Activated T-cell treated with anti-CD3 and anti-CD28 coated beads, Interleukin-2, amount 50 U/mL, for 1 hour (primary cell): ENCODE measurements at regions not wholly inside any gene's neighbourhood (a gene's known extent, or its start where the extent isn't known, plus 50 kb on each side); places are given as distances from the start of the nearest gene placed in this dataset.

Source experiments
- DNase-seq: peaks from one replicate; pipeline ENCODE4 v3.0.0-alpha.2; 2020

DNA sequence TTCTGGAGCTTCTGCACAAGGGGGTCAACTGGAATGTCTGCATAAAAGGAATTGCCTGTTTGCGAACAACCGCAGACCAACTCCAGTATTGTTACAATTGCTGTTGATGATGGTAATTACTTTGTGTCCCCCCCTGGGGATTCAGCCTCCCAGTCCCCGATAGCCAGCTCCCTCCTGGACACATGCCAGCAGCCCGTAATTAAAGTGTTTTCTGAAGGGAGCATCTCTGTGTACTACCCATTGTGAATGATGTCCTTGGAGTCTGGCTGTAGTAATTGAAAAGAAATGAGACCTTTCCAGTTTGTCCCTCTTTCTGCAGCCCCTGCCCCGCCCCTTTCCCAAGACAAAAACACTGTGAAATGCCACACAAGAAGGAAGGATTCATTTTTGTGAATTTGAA is 377.1 kb upstream of the LCORL start:
- DNase-seq, result no peak

DNA sequence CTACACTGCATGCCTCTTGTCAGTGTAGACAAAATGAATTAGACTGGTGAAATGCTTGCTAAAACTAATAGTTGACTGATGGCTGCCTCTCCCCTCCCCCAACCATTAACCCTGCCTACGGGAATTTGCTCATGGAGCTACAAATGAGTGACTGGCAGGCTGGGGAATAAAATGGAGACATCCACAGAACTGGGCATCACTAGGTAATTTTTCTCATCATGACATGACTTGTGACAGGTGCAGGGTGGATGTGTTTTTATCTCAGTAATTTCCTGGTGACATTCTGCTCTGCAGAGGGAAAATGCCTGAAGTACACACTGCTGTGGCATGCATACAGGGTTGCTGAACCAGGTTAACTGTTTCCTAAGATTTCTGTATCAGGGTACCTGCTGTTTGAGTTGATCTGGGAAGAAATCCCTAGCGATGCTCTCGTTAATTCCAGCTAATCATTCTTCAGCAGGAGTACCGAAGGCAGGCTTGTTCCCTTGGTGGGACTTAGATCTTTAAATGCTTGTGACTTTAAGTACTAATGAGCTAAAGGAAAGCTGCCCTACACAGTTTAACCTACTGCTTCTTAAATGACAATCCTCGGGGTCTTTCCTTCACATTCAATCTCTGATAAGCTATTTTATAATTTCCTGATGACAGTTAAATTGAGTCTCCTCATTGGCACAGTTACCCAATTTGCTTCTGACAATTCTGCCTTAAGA is 376.3 kb upstream of the LCORL start:
- no peak for DNase-seq

DNA sequence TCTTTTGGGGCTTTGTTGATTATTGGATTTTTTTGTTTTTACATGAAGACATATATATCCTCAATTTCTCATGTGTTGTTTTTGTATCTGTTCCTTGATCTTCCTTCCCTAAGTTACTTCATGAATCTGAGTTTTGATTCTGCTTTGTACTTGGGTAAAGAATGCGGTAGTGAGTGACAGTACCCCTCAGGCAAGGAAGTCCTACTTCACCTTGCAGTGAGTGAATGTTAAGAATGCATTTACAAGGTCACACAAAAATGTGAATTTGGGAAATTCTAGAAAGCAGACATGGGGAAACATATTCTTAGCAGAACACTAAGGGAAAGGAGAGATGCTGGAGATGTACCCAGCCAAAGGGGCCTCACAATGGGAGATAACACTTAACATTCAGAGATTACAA is 373.1 kb upstream of the LCORL start:
- no peak for DNase-seq

DNA sequence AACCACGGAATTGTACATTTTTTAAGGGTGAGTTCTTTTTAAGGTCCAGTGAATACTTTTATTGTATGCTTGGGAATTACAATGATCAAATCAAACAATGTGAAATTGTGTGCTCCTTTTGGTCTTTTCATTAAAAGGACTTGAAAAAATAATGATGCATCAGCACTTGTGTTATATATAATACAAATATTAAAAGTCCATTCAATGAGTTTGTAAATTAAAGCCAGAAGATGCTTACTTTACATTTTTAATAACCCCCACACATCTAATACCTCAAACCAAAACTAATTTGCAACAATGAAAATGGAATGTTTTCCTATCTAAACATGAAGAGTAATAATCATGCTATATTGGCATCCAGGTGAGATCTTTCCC is 369.8 kb upstream of the LCORL start:
- DNase-seq, result no peak

DNA sequence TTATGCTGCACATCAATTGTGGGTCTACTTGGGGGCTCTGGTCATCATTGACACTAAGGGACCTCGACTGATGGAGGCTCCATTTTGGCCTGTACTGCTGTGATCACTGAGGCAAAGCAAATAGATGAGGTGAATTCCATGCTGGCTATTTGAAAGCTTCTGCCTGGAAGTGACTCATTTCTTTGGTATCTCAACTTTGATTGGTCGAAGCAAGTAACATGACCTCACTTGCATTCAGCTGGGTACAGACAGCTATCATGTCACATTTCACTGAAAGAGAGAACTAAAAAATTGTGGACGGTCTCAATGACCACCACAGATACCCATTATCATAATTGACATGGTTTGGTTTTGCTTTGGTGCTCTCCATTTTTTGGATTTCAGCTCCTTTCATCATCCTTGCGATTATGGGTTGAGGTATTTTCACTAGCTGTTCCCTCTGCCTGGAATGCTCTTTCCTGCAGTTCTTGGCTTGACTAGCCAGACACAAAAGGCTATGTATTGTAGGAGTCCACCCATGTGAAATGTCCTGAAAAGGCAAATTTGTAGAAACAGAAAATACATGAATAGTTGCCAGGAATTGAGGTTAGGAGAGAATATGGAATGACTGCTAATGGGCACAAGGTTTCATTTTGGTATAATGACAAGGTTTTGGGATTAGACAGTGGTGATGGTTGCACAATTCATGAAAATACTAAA is 369.2 kb upstream of the LCORL start:
- no peak for DNase-seq

DNA sequence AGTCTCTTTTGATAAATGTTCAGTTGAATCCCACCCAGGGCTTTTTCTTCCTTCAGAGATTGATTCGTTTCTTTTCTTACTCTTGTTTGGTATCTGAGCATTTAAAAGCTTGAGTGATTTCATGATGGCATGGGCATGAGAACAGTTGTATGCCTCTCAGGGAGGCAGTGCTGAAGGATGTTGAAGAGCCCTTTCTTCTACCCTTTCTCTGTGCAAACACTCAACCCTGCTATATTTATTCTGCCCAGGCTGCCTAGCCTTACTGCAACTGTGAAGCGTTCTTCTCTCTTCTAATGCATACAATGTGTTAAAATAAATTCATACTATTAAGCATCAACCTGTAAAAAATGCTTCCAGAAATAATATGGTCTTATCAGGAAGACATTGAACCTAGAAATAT is 367.6 kb upstream of the LCORL start:
- DNase-seq, result no peak

DNA sequence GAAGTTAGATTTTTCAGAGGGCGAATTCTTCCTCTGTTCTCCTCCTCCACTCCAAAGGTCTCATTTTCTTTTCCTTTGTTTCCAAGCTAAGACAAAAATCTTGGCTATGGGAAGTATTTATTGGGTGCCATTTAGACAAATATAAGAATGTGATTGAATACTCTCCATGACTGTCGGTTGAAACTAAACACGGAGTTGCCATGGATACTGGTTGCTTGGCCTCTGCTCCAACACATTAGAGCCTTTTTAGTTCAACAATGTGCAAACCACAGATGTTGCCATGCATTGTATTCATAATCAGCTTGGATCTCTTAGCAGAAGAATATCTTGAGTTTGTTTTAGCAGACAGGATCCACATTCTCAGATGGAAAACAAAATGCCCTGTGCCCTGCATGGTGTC is 366.5 kb upstream of the LCORL start:
- DNase-seq, result no peak

DNA sequence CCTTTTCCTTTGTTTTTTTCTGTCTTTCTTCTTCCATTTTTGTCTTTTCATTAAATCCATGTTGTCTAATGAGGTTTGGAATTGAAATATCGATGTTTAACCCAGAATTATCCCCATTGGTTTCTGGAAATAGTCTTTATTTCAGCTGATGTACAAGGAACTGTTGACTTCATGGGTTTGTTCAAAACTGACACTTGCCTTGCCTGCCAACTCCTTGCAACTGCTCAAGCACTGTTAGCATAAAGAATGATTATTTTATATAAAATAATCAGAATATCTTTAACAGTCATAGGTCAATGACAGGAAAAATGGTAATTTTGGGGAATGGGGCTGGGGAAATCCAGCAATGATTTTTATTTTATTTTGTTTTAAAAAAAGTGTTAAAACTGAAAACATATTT is 359.6 kb upstream of the LCORL start:
- DNase-seq, result no peak

DNA sequence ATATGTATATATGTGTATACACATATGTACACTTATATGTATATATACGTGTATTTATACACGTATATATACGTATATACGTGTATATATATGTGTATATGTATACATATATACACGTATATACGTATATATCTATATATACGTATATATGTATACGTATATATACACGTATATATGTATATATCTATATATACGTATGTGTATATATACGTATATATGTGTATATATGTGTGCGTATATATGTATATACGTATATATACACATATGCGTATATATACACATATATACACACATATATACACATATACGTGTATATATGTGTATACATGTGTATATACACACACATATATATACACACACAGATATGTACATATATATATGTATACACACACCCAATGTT is 348.0 kb upstream of the LCORL start:
- DNase-seq, result no peak

DNA sequence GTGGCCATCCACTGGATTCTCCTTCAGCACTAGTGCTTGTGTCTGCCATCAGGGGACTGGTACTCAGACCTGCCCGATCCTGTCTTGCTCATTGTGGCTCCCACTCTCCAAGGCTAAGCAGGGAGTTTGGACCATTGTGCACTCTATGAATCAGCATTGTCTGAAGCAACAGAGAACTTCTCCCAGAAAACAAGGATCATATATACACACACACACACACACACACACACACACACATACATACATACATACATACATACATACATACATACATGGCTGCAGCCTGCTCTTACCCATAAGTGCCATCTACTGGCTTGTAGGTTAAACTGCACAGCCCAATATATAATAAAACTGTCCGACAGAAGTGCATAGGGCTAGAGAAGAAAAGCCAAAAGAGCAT is 345.3 kb upstream of the LCORL start:
- no peak for DNase-seq

DNA sequence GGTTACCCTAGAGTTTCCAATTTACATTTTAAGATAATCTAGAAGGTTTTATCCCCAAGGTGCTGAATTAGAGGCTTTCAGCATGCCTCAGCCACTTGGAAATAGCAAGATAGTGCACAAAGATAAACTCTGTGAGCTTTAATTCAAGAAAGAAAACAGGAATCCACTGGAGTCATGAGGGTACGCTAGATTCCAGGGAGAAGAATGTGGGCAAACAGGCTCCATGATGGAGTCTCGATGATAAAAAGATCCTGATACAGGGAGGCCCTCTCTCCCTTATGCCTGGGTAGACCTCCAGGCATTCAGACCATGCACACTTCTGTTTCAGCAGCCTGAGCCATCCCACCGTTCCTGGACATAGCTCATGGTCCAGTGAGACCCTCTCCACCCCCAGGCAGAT is 344.6 kb upstream of the LCORL start:
- DNase-seq, result no peak

DNA sequence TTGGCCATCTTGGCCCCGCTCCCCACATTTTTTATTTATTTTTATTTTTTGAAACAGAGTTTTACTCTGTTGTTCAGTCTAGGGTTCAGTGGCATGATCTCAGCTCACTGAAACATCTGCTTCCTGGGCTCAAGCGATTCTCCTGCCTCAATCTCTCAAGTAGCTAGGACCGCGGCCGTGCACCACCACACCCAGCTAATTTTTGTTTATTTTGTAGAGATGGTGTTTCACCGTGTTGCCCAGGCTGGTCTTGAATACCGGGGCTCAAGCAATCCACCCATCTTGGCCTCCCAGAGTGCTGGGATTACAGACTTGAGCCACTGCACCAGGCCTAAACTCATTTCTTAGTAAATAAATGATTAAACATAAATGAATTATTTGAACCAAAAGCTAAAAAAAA is 322.0 kb upstream of the LCORL start:
- DNase-seq, result no peak

DNA sequence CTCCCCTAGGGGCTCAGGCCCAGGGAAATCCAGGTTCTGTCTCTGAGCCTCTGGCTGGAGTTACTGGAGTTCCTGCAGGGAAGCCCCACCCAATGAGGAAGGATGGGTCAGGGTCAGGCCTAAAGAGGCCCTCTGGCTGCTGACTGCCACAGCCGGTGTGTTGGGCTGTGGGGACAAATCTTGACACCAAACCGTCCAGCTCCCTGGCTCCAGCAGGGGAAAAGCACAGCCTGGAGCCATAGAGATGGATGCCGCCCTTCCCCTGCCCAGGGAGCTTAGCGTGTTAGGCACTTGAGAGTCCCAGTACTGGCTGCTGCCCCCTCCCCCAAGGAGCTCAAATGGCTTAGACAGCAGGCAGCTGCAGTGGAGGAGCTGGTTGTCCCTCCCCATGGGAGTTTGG is 321.3 kb upstream of the LCORL start:
- no peak for DNase-seq

DNA sequence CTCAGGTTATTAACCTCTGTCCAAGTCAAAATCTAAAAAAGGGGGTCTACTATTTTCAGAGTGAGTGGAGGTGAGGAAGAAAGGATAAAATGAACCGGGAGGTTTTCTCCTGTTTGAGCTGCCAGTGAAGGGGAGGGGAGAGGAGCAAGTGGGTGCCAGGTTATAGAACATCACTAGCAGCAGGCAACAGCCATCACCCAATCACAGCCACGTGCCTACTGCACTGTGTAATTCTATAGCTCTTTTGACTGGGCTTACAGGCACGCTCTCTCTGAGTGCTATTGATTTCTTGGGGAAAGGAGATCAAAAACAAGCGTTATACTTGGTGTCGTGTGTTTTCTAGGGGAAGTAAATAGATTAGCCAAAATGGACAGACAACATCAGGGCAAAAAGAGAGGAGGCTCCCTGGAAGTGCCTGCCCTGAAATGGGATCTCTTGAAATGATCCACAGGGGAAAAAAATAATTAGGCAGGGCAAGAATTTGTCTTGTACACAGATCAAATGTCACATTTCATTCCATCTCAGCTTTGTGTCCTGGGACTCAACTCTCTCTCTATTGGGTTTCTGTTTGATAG is 300.5 kb upstream of the LCORL start:
- no peak for DNase-seq

DNA sequence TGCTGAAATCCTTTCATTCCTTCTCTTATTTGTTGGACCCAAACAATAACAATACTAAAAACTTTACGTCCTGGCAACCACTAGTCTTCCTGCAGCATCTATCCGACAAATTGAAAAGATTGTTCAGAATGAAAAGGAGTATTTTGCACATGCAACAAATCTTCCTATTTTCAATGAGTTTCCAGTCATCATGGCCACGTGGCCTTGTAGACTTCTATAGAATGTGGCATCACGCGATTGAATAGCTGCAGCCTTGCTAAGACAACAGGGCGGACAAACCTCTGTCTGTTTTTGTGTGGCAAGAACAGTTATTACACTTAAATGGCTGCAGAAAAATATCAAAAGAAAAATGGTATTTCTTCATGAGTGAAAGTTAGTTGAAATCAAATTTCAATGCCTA is 297.9 kb upstream of the LCORL start:
- no peak for DNase-seq

DNA sequence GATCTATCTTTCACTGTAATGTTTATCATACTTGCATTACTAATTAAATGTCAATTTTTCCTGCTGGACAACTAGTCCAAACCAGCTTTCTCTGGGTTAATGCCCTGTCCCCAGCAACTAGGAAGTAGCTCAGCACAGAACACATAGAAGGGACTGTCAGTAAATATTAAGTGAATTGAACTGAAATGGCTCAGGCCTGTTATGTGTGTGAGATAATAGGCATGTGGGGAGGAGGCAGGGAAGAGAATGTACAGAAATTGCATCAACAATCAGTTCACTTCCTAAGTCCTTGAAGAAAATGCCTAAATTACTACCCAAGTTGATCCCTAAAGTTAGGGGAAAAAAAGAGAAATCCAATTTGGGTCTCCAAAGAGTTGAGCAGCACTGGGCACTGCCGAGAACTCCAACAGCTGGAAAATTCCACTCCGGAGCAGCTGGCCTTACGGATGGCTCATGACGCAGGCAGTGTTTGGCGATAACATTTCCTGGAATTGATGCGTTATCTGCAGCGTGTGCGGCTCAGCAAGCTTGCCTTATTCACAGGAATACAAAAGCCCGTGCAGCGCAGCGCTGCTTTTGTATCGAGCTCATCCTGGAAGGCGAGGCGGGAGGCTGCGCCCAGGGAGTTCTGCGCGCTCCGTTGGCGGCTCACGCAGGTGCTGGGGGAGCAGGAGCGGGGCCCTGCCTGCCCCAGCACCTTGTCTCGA is 297.3 kb upstream of the LCORL start:
- no peak for DNase-seq

DNA sequence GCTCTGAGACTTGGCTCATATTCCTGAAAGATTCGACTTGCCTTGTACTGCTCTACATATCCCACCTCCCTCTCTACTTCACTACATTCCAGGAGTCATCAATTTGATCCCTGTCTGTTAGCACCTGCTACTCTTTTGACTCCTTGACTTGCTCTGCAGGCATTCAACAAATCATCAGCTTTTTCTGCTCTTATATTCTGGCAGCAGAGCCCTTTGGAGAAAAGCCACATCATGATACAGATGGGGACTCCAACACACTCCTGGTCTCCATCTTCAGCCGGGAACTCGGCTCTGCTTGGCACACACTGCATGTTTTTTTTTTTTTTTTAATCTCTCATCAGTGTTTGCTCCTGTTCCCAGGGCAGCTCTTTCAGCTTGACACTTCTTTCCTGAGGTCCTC is 293.2 kb upstream of the LCORL start:
- no peak for DNase-seq

DNA sequence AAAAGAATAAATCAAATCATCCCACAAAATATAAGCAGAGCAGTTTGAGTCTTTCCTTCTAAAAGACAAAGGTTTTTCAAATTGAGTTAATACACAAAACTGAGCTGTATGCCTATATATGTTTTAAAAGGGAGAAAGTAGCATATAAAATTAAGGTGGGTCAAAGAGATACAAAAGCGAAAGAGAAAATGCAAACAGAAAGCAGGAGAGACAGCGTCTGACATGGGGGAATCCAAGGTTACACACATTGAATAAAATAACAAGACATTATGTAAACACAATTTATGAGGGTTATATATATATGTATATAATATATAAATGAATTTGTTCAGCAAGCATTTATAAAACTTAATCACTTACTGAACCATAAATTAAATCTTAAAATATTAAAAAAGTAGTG is 276.1 kb upstream of the LCORL start:
- no peak for DNase-seq

DNA sequence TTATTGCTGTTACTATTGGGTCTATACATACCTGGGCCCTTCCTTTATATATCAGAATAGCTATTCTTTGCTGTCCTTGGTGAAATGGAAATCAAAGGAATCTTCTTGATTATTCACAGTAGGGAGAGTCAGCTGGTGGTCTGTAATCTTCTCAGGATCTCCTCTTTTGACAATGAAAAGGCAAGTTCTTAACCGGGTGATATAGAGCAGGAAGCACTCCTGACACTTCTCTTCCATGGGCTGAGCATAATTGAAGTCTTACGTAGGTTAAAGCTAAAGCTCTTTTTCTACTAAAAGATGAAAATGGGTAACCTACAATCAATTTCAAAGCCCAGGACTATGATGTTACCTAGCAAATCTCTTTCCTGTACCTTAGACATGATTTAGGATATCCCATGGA is 274.9 kb upstream of the LCORL start:
- DNase-seq, result no peak

DNA sequence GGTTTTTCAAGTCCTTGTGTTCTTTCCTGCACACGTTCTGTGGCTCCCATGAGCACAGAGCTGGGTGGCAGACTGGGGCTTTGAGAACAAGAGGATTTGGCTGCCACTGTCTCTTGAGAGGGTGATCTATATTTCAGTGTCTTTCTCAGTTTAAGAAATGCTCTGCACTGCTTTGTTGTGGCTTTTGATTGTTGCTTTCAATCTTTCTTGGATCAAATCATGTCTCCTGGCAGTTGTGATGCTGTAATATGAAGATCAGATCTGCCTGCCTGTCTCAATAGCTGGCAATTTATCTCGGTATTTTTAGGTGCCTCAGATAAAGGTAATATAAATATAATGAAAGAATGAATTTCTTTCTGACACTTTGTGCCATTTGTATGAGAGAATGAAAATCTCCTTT is 273.3 kb upstream of the LCORL start:
- no peak for DNase-seq

DNA sequence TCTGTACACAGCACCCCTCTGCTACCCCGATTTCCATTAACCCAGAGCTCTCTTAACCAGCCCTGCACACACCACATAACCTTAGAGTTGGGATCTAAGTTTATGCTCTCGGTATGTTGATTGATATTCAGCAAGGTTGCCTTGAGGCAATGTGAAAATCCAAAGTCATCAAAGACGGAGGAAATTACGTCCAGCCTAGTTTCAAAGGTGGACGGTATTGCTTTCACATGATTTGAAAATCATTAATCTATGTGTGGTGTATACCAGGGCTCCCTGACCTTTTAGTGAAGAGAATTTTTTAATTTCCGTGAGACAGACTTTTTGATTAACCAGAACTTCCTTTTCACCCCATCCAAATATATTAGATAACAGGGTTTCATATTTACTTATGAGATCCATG is 272.5 kb upstream of the LCORL start:
- DNase-seq, result no peak

DNA sequence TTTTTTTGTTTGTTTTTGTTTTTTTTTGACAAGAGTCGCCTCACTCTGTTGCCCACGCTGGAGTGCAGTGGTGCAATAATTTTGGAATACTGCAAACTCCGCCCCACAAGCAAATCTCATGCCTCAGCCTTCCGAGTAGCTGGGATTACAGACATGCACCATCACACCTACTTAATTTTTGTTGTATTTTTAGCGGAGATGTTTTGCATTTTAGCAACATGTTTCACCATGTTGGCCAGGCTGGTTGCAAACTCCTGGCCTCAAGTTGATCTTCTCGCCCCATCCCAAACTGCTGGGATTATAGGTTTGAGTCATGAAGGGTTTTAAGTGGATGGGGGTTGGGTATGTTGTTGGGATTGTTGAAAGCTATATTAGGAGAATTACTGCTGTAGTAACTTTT is 270.9 kb upstream of the LCORL start:
- no peak for DNase-seq

DNA sequence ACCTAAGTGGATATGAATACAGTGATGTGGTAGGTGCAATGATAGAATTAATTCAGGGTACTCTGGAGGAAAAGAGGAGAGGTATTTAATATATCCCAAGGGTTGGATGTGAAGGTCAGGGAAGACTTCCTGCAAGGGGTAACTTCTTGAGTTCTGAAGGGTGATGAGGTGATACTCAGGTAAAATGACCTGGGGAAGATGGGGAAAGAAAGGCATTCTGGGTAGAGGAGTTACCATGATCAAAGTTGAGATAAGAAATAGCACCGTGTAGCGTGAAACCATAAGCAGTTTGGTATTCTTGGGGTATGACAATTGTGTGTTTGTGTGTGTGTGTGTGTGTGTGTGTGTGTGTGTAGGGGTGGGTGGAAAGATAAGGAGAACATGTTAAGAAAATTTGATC is 270.4 kb upstream of the LCORL start:
- no peak for DNase-seq

DNA sequence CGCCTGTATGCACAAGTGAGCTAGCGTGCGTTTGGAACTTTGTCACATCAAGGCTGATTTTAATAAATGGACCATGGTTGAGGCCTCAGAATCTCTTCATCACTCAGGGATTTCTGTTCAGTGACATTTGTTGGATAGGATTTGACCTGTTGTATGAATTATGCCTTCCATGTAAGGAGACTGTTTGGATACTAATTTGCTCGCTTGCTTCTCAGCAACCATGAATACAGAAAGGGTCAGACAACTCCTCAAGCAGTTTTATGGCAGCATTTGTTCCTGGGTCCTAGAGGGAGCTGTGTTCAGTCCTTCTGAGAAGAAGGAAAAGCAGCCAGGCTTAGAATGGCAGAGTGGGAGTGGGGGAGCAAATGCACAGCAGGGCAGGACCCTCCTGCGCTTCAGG is 269.7 kb upstream of the LCORL start:
- DNase-seq, result no peak
